Hepatic stellate cell (primary cell): ENCODE measurements at regions not wholly inside any gene's neighbourhood (a gene's known extent, or its start where the extent isn't known, plus 50 kb on each side); places are given as distances from the start of the nearest gene placed in this dataset.
"Not testable (repeated sequence)": the region's sequence is repeated elsewhere in the genome, so short reads cannot be mapped to it uniquely, and the experiment has no call there.

Source experiments
- DNase-seq: peaks from one replicate; pipeline ENCODE4 v3.0.0; 2011; ENCODE audit warnings: low spot score

DNA sequence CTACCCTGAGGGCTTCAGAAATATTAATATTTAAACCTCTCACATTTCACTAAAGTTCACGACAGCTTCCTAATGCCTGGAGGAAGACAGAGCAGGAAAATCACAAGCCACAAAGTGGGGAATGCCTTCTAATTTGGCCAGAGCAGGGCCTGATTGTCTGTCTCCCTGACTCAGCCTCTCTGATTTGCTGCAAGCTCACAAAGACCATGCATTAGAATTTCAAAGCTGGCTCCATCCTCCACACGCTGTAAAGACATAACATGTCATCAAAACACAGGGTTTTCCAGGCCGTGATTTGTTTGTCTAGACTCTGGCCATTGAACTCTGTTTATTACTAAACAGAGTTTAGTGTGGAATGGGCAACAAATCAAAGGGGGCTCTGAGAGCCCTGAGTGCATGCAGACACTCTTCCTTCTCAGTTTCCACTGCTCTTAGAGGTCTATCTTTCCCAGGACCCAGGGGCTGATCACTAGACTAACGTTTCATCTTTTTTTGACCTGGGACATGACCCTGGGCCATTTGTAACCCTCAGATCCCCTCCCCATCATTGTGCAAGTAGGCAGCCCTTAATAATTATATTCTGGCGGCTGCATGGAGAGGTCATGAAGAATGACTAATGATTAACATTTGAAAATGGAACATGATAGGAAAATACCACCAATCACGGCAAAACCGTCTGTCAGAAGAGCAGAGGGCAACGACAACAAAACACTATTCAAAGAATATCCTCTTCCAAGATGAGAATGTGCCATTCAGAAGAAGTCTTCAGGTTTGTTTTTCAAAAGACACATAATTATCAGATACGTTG lies 140.2 kb downstream of the ENC1 start:
- no peak for DNase-seq

GRCh38 chr5:74499256-74500050 lies 141.1 kb downstream of the ENC1 start:
- no peak for DNase-seq

- DNase-seq, result no peak
Measured at GRCh38 chr5:74497706-74498105, 142.8 kb downstream of the ENC1 start.

DNA sequence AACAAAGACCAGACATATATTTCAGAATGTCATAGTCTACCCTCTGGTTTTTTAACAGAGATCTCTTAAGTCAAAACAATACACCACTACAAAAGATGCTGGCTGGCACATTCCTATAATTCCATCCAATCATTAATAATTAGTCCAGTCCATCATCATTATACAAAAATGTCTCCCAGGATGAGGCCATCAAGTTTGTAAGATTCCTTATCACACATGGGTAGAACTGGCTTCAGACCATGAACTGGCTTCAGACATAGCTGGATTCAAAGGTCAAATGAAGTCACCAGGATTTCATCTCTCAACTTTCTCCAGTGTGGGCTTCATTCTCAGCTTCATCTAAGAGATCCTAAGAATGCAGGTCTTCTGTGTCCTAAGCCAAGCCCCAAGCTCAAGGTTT lies 147.1 kb downstream of the ENC1 start:
- DNase-seq, result no peak

GRCh38 chr5:74492230-74492629 lies 148.3 kb downstream of the ENC1 start:
- no peak for DNase-seq

GRCh38 chr5:74491586-74491985 lies 148.9 kb downstream of the ENC1 start:
- DNase-seq, result no peak

DNA sequence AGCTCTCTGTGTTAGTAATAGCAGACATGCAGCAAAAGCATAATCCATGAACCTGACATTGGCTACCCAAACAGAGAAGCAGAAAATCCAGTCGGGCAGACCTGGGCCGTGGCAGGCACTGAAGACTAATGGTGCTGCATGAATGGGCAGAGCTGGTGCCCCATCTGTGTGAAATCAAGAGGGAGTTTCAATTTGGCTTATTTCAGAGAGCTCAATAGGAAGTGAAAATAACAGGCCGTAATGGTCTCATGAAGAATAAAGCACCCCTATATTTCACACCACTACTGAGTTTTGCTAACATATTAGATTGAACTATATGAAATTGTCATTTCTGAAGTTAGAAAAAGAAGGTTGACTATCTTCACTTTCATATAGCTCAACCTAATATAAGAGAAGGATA lies 149.7 kb downstream of the ENC1 start:
- no peak for DNase-seq

GRCh38 chr5:74482990-74483389 lies 157.5 kb downstream of the ENC1 start:
- DNase-seq, result no peak

GRCh38 chr5:74482523-74482922 lies 158.0 kb downstream of the ENC1 start:
- DNase-seq, result no peak

DNA sequence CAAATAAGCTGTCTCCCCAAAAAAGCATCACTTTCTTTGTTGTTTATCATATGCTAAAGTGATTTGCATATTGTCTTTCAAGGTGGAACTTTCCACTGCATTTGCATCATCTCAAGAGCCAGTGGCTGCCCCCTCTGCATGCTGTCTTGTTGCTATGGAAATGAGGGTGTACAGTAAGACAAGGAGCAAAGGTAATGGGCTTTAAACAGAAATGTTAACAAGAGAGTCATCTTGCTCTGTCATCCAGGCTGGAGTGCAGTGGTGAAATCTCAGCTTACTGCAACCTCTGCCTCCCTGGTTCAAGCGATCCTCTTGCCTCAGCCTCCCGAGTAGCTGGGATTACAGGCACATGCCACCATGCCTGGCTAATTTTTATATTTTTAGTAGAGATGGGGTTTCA lies 159.2 kb downstream of the ENC1 start:
- not testable (repeated sequence) for DNase-seq

GRCh38 chr5:74480201-74480600 lies 160.3 kb downstream of the ENC1 start:
- DNase-seq, result no peak

DNA sequence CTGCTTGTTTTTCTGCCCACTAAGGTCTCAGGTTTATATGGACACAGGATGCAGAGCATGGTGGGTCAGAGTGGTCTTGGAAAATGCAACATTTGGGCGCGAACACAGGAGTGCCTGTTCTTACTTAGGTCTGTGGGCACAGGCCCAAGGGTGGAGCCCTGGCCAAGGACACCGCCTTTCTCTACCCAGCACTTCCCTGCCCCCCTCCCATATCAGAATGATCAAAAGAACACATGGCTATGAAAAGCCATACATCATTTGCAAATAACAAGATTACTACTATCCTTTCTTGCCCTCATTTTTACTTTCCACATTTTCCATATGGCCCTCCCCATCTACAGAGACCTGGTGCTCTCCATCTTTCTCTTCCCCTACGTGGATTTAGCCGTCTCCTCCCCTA lies 162.2 kb downstream of the ENC1 start:
- DNase-seq, result no peak

GRCh38 chr5:74477761-74478160 lies 162.8 kb downstream of the ENC1 start:
- no peak for DNase-seq

- DNase-seq, result no peak
Measured at GRCh38 chr5:74476819-74477453, 163.6 kb downstream of the ENC1 start.

DNA sequence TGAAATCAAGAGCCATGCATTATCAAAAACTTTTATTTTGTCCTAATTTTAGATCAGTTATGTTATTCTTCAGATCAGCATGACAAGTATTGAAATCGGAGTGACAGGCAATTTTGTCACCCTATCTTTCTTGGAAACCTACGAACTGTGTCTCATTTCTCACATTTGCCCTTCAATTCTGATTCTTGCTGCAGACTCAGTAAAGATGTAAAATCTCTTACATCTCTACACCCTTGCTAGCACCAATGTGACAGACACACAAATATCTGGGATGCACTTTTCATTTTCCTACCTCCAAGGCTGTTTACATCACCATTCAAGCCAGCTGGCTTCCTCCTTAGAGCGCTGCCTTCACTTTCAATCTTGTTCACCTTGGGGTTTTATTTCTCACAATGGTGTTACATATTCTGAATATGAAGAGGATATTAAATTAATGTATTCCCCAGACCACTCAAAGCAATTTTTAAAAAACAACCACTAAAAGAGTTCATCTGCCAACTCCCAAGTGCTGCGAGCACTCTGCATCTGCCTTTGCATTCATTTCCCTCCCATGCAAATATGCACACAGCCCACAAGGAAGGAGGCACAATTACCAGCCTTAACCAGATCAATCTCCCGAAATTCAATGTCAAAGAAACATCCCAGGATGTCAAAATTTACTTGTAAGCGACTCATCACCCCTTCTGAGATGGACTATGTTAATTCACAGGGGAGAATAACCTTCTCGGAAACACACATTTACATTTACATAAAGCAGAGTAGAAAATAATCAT lies 164.3 kb downstream of the ENC1 start:
- DNase-seq, result no peak

- DNase-seq, result no peak
Measured at GRCh38 chr5:74471875-74472274, 168.7 kb downstream of the ENC1 start.

GRCh38 chr5:74469234-74469994 lies 171.1 kb downstream of the ENC1 start:
- no peak for DNase-seq

- no peak for DNase-seq
Measured at GRCh38 chr5:74468421-74468820, 172.1 kb downstream of the ENC1 start.

DNA sequence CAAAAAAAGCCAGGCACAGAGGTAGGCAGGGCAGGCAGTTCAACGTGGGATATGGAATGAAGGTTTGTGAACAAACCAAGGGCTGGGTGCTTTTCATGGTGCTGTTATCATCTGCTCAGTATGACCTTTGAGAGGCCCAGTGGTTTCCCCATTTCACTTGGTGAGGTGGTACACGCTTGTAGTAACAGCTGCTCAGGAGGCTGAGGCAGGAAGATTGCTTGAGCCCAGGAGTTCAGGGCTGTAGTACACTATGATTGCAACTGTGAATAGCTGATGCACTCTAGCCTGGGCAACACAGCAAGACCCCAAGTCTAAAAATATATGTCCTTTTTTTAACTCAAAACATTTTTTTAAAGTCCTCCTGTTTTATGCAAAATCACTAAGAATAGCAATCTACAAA lies 174.8 kb downstream of the ENC1 start:
- DNase-seq, result no peak

GRCh38 chr5:74464512-74465209 lies 175.9 kb downstream of the ENC1 start:
- DNase-seq, result no peak

DNA sequence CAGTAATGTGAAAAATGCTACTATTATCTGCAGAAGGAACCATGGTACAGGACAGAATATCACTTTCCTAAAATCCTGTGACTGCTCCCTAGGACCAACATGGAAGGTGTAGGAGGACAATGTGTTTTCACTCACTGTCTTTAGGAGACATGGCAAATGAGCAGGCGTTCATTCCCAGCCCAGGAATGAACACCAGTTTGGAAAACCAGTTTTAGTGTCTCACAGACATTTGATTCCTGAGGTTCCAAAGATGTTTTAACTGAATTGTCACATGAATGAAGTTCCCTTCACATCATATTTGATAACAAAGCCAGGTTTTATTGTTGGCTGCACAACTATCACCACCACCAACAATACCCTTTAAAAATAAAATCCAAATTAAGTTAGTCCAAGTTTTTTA lies 178.2 kb downstream of the ENC1 start:
- DNase-seq, result no peak
